Colonic mucosa (tissue), 4 donors: ENCODE measurements at regions not wholly inside any gene's neighbourhood (a gene's known extent, or its start where the extent isn't known, plus 50 kb on each side); places are given as distances from the start of the nearest gene placed in this dataset.

Experiments used
- DNase-seq: peaks from one replicate; pipeline ENCODE4 v3.0.0-alpha.2; 2020
- H3K27ac ChIP-seq: fragments of 200-600 bp; one replicate; pipeline ENCODE4 v1.8.0; 2021
- H3K27me3 ChIP-seq: fragments of 200-600 bp; one replicate; pipeline ENCODE4 v1.8.0; 2021
- H3K36me3 ChIP-seq: fragments of 200-600 bp; one replicate; pipeline ENCODE4 v1.8.0; 2021
- H3K4me1 ChIP-seq: fragments of 200-600 bp; one replicate; pipeline ENCODE4 v1.8.0; 2021; ENCODE audit warnings: mild to moderate bottlenecking
- H3K4me3 ChIP-seq: fragments of 200-600 bp; one replicate; pipeline ENCODE4 v1.8.0; 2021
- H3K9ac ChIP-seq, 2 donors: one replicate each; pipeline ENCODE4 v1.7.0; 2013; ENCODE audit warnings: control low read depth in 2 of 2, low read depth in 2 of 2, low read length in 2 of 2
- H3K9me3 ChIP-seq: fragments of 200-600 bp; one replicate; pipeline ENCODE4 v1.8.0; 2021
- CTCF ChIP-seq: fragments of 200-600 bp; IDR thresholded peaks from one replicate; pipeline ENCODE4 v1.8.0; 2022; ENCODE audit warnings: antibody characterized with exemption, mild to moderate bottlenecking
- intact Hi-C: fragments of 100-400 bp; cut with DNase I; formaldehyde crosslinking; loops from one replicate; pipeline ENCODE4 v1.14.1; 2022
- donor health status: healthy.
- donor health status: DM: no; HTN: no; CAD: no.
- donor health status: DM: no; HTN: no; CAD: no.

DNA sequence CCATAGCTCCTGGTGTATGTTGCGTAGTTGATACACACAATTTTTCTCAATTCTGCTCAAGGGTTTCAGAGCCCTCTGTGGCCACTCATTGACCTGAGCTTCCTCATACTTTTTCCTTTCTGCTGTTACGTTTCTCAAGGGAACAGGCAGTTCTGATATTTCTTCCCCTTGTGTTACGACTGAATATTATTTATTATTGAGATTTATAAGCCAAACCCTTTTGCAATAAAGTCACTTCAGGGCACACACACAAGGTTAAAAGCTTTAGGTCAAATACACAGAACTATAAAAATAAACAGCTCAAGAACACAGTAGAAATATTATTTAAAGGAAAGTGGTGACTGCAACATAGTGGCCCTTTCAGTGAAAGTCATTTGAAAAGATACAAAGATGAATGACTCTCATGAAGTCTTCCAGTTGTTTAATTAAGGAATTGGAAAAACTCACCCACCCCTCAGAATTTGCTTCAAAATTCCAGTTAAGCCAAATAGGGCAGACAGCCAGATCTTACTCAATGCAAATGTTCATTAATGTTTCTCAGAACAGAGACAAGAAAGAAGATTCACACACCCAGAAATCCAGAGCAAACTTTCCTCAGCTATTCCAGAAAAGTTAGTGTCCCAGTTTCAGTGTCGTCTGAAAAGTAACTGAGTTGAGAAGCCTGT, 179.7 kb downstream of the TRIB2 start:
- H3K9ac ChIP-seq, result no peak overlapping the region
- no peak for DNase-seq
- no peaks in the 10 kb centered on the region for H3K4me1 ChIP-seq
- no peak overlapping the region for H3K4me3 ChIP-seq
- TF ChIP-seq CTCF, result no peak
- no peaks in the 10 kb centered on the region for H3K9me3 ChIP-seq
- no peak overlapping the region for H3K27ac ChIP-seq
- no peaks in the 10 kb centered on the region for H3K27me3 ChIP-seq
- intact Hi-C loops, result no loop called here
- no peaks in the 10 kb centered on the region for H3K36me3 ChIP-seq

DNA sequence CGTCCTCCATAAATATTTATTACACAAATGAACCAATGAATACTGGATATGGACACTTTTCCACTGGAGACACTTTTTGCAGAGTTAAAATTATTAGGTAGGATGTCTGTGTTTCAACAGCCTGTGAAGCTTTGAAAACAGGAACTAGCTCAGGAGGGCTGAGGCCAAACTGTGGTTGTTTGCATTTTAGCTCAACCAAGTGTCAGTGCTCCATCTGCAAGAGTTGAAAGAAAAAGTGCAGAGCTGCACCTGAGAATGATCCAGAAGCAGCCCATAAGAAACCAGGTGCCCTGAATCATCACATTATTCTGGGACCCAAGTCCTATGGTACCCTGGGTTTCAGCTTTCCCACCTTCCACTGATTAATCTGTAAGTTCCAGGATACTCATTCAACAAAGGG, 180.4 kb downstream of the TRIB2 start:
- Histone ChIP-seq H3K9me3 (no peaks in the 10 kb centered on the region), H3K9ac (no peak overlapping the region), H3K4me3 (no peak overlapping the region), H3K36me3 (no peaks in the 10 kb centered on the region), H3K27me3 (no peaks in the 10 kb centered on the region), H3K4me1 (no peaks in the 10 kb centered on the region), H3K27ac (no peak overlapping the region)
- no peak for TF ChIP-seq CTCF
- intact Hi-C loops, result no loop called here
- no peak for DNase-seq

- Histone ChIP-seq H3K27ac (no peak overlapping the region), H3K27me3 (no peaks in the 10 kb centered on the region), H3K9ac (no peak overlapping the region), H3K4me1 (no peaks in the 10 kb centered on the region), H3K4me3 (no peak overlapping the region), H3K9me3 (no peaks in the 10 kb centered on the region), H3K36me3 (no peaks in the 10 kb centered on the region)
- DNase-seq, result no peak
- intact Hi-C loops, result no loop called here
- TF ChIP-seq CTCF, result no peak
Observed at GRCh38 chr2:12903272-12903671, 186.5 kb downstream of the TRIB2 start.

DNA sequence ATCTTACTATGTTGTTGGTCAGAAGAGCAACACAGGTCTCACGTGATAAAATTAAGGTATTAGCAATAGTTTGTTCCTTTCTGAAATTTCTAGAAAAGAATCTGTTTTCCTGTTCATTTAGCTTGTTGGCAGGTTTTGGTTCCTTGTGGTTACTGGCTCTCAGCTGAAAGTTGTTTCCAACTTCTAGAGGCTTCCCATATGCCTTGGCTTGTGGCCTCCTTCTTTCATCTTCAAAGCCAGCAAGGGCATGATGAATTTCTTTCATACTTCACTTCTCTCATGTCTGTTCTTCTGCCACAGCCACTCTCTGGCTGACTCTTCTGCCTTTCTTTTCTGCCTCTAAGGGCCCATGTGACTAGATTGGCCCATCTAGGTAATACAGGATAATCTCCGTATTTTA, 193.7 kb downstream of the TRIB2 start:
- no peaks in the 10 kb centered on the region for H3K36me3 ChIP-seq
- TF ChIP-seq CTCF, result no peak
- no peak overlapping the region for H3K9ac ChIP-seq
- no peak overlapping the region for H3K4me3 ChIP-seq
- DNase-seq, result no peak
- no peaks in the 10 kb centered on the region for H3K27me3 ChIP-seq
- intact Hi-C loops, result no loop called here
- no peaks in the 10 kb centered on the region for H3K4me1 ChIP-seq
- H3K9me3 ChIP-seq, result no peaks in the 10 kb centered on the region
- H3K27ac ChIP-seq, result no peak overlapping the region

- Histone ChIP-seq H3K4me1 (no peaks in the 10 kb centered on the region), H3K9ac (no peak overlapping the region), H3K27me3 (no peaks in the 10 kb centered on the region), H3K9me3 (no peaks in the 10 kb centered on the region), H3K36me3 (no peaks in the 10 kb centered on the region), H3K4me3 (no peak overlapping the region), H3K27ac (no peak overlapping the region)
- no peak for DNase-seq
- intact Hi-C loops, result no loop called here
- no peak for TF ChIP-seq CTCF
Observed at GRCh38 chr2:12915787-12916186, 199.1 kb downstream of the TRIB2 start.
